Activated T-cell treated with anti-CD3 and anti-CD28 coated beads, Interleukin-2, amount 50 U/mL, for 72 hours (primary cell): ENCODE measurements at regions not wholly inside any gene's neighbourhood (a gene's known extent, or its start where the extent isn't known, plus 50 kb on each side); places are given as distances from the start of the nearest gene placed in this dataset.
"Not testable (repeated sequence)": the region's sequence is repeated elsewhere in the genome, so short reads cannot be mapped to it uniquely, and the experiment has no call there.

Experiments
- ATAC-seq, 2 donors: fragments of 150-1000 bp; cut with Tn5 transposase; replicated peaks in 1 of 2; 2 replicates each; pipeline ENCODE4 v1.10.0; 2021; ENCODE audit warnings: moderate library complexity in 2 of 2, mild to moderate bottlenecking in 1 of 2
- DNase-seq, 2 donors: peaks; one replicate each; pipeline ENCODE4 v3.0.0; 2021 to 2022; ENCODE audit warnings: mixed read lengths in 1 of 2
- H3K27ac Mint-ChIP-seq: one replicate; pipeline ENCODE4 v1.8.0; 2022; ENCODE audit warnings: mild to moderate bottlenecking, moderate library complexity, mixed read lengths
- H3K27me3 Mint-ChIP-seq: one replicate; pipeline ENCODE4 v1.8.0; 2022; ENCODE audit warnings: low read depth, mixed read lengths
- H3K36me3 Mint-ChIP-seq, 2 donors: one replicate each; pipeline ENCODE4 v1.8.0; 2022; ENCODE audit warnings: mixed read lengths in 2 of 2, mild to moderate bottlenecking in 1 of 2; ENCODE audit not compliant: insufficient read depth in 2 of 2
- H3K4me1 Mint-ChIP-seq: one replicate; pipeline ENCODE4 v1.8.0; 2022; ENCODE audit warnings: low read depth, mixed read lengths
- H3K4me3 Mint-ChIP-seq, 2 donors: one replicate each; pipeline ENCODE4 v1.8.0; 2022; ENCODE audit warnings: mild to moderate bottlenecking in 2 of 2, mixed read lengths in 2 of 2, moderate library complexity in 2 of 2
- H3K9me3 Mint-ChIP-seq, 2 donors: one replicate each; pipeline ENCODE4 v1.8.0; 2022; ENCODE audit warnings: mixed read lengths in 2 of 2

DNA sequence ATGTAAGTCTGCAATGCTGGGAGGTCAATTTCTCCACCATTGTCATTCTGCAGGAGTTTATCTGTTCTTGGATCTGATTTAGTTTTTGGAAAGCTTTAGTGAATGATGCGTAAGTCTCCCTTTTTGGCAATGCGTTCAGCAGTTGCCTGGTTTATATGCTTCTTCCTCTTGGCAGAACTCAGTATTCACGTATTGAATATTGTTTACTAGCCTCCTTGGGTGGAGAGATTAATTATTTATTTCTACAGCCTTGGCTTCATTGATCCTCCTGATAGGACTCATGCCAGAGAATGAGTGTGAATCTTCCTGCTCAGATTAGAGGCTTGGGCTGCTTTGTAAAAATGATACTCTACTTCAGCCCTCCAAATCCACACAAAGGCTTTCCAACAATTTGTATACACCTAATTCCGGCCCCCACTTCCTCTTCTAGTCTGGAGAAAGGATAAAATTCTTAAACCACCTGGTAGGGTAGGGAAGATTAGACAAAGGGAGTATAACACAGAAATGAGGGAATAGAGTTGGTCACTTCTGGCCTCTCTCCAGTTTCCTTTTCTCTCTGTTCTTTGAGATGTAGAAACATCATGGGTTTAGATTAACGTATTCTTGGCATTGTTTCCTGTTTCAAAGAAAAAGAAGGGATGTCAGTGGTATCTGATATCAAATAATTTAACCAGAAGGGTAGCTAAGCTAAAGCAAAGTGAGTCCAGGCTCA is 929.8 kb downstream of the KCNJ2 start:
- ATAC-seq (no peak), DNase-seq (no peak)
- H3K4me1 Mint-ChIP-seq, result no peaks in the 10 kb centered on the region
- H3K27ac Mint-ChIP-seq, result no peak overlapping the region
- H3K27me3 Mint-ChIP-seq, result no peaks in the 10 kb centered on the region
- peaks cover 8 to 10% of the 10 kb centered on the region in 2 donors for H3K9me3 Mint-ChIP-seq
- H3K4me3 Mint-ChIP-seq, result no peak overlapping the region
- H3K36me3 Mint-ChIP-seq, result no peaks in the 10 kb centered on the region

- H3K4me3 Mint-ChIP-seq, result no peak overlapping the region
- no peak for ATAC-seq
- H3K9me3 Mint-ChIP-seq, result peaks cover 7 to 10% of the 10 kb centered on the region in 2 donors
- no peaks in the 10 kb centered on the region for H3K27me3 Mint-ChIP-seq
- H3K27ac Mint-ChIP-seq, result no peak overlapping the region
- no peaks in the 10 kb centered on the region for H3K36me3 Mint-ChIP-seq
- no peak for DNase-seq
- no peaks in the 10 kb centered on the region for H3K4me1 Mint-ChIP-seq
Observed at GRCh38 chr17:71102777-71103176, 933.4 kb downstream of the KCNJ2 start.

DNA sequence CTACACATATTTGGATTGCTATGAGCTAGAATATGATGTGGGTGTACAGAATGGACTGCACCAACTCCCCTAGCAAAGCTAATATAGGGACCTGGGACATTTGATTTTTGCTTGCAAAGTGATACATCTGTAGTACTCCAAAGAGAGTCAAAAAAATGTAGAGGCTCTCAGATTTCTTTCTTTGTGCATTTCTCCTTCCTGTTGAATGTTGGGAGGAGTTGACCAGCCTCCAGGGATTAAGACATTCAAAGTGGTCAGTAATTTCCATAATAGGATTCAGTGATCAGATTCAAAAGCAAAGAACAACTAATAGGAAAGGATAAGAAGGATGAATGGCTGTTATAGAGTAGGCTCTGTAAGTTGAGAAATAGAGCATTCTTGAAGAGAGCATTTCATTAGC is 934.9 kb downstream of the KCNJ2 start:
- H3K27ac Mint-ChIP-seq, result no peak overlapping the region

DNA sequence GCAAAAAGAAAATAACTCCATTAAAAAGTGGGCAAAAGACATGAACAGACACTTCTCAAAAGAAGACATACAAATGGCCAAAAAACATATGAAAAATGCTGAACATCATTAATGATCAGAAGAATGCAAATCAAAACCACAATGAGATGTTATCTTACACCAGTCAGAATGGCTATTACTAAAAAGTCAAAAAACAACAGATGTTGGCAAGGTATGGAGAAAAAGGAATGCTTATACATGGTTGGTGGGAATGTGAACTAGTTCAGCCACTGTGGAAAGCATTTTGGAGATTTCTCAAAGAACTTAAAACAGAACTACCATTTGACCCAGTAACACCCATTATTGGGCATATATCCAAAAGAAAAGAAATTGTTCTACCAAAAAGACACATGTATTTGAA is 936.7 kb downstream of the KCNJ2 start:
- H3K4me3 Mint-ChIP-seq, H3K36me3 Mint-ChIP-seq, DNase-seq, H3K4me1 Mint-ChIP-seq, H3K27me3 Mint-ChIP-seq, ATAC-seq, H3K27ac Mint-ChIP-seq: not testable (repeated sequence)
- H3K9me3 Mint-ChIP-seq, result peaks cover 4 to 12% of the 10 kb centered on the region in 2 donors

More for the DNA sequence above, 934.9 kb downstream of the KCNJ2 start:
- H3K9me3 Mint-ChIP-seq, result peaks cover 7 to 11% of the 10 kb centered on the region in 2 donors
- DNase-seq, result no peak
- H3K27me3 Mint-ChIP-seq, result no peaks in the 10 kb centered on the region
- H3K4me3 Mint-ChIP-seq, result no peak overlapping the region
- H3K4me1 Mint-ChIP-seq, result no peaks in the 10 kb centered on the region
- ATAC-seq, result no peak
- no peaks in the 10 kb centered on the region for H3K36me3 Mint-ChIP-seq

DNA sequence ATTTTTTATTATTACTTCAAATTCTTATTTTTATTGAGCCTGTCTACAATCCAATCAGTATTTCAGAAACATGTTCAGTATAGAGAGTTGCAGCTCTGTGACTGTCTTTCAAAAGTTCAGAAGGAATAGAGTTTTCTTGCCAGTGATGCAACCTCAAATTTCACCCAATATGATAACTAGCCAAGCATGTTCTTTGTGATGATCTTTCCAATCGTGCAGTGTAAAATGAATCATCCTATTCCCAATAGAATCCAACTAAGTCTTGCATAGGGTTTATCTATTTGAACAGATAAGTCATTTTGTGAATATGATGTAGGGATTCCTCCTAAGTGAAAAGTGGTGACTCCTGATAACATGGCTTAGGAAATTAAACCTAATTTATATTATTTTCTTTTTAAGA is 937.8 kb downstream of the KCNJ2 start:
- DNase-seq (no peak), ATAC-seq (no peak)
- no peak overlapping the region for H3K4me3 Mint-ChIP-seq
- no peak overlapping the region for H3K27ac Mint-ChIP-seq
- H3K27me3 Mint-ChIP-seq, result no peaks in the 10 kb centered on the region
- peaks cover 4 to 15% of the 10 kb centered on the region in 2 donors for H3K9me3 Mint-ChIP-seq
- no peaks in the 10 kb centered on the region for H3K4me1 Mint-ChIP-seq
- H3K36me3 Mint-ChIP-seq, result no peaks in the 10 kb centered on the region

DNA sequence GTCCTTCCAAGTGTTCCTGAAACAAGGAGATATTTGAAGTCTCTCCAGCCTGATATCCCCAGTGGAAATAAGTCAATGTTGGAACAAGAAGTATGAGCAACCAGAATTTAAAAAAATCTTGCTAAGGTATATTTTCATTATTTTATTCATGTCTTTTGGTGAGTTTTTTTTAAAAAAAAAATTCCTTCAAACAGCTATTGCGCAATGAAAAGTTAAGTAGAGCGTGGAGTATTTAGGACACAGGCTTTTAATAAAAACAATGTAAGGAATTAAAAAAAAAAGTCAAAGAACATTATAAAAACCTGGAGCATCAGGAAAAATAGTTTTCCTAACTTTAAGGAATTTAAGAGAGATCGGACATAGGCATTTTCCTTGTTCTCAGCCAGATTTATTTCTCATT is 940.4 kb downstream of the KCNJ2 start:
- Mint-ChIP-seq H3K36me3 (no peaks in the 10 kb centered on the region), H3K27me3 (no peaks in the 10 kb centered on the region), H3K4me3 (no peak overlapping the region), H3K9me3 (peaks cover 2 to 11% of the 10 kb centered on the region in 2 donors), H3K4me1 (no peaks in the 10 kb centered on the region), H3K27ac (no peak overlapping the region)
- ATAC-seq (no peak), DNase-seq (no peak)

DNA sequence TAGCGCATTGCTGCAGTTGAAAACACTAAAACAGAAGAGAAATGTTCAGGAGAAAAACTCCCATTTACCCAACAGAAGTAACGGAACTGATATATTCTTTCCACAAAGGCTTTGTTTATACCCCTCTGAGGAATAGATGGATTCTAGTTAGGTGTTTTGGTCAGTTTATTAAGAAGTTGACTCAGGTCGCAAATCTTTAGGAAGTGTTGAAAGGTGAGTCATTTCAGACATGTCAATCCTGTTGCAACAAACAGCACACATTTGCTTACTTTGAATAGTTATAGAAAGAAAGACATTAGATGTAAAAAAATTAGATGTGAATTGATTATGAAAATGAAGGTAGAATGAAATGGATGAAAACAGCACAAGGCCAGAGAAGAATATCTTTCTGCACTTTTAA is 941.0 kb downstream of the KCNJ2 start:
- Mint-ChIP-seq H3K4me1 (no peaks in the 10 kb centered on the region), H3K27ac (no peak overlapping the region), H3K27me3 (no peaks in the 10 kb centered on the region), H3K4me3 (no peak overlapping the region), H3K9me3 (peaks cover 2 to 11% of the 10 kb centered on the region in 2 donors), H3K36me3 (no peaks in the 10 kb centered on the region)
- no peak for ATAC-seq
- no peak for DNase-seq

- no peak overlapping the region for H3K4me3 Mint-ChIP-seq
- DNase-seq (no peak), ATAC-seq (no peak)
- no peaks in the 10 kb centered on the region for H3K27me3 Mint-ChIP-seq
- peaks cover 0 to 11% of the 10 kb centered on the region in 2 donors for H3K9me3 Mint-ChIP-seq
- no peaks in the 10 kb centered on the region for H3K36me3 Mint-ChIP-seq
- H3K4me1 Mint-ChIP-seq, result no peaks in the 10 kb centered on the region
- no peak overlapping the region for H3K27ac Mint-ChIP-seq
Observed at GRCh38 chr17:71111460-71111859, 942.1 kb downstream of the KCNJ2 start.

- H3K27me3 Mint-ChIP-seq, result no peaks in the 10 kb centered on the region
- no peak overlapping the region for H3K27ac Mint-ChIP-seq
- no peaks in the 10 kb centered on the region for H3K36me3 Mint-ChIP-seq
- peaks cover 0 to 11% of the 10 kb centered on the region in 2 donors for H3K9me3 Mint-ChIP-seq
- H3K4me1 Mint-ChIP-seq, result no peaks in the 10 kb centered on the region
- DNase-seq (no peak), ATAC-seq (no peak)
- H3K4me3 Mint-ChIP-seq, result no peak overlapping the region
Observed at GRCh38 chr17:71111934-71112333, 942.6 kb downstream of the KCNJ2 start.

DNA sequence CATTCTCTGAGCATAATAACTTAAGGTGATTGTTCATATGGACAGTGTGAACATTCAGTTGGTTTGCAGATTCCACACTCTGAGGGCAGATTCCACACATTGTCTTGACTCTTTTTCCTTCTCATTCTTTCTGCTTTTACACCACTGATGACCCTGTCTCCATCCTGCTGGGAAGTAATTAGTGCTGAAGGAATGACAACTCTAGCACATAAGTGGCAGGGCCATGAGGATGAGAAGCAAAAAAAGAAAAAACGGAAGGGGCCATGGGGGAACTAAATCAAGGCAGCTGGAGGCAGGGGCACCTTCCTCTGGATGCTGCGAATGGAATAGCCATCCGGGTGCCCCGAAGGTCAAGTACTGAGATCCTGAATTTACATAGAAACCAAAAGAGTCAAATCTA is 944.0 kb downstream of the KCNJ2 start:
- DNase-seq (no peak), ATAC-seq (no peak)
- Mint-ChIP-seq H3K27me3 (no peaks in the 10 kb centered on the region), H3K27ac (no peak overlapping the region), H3K36me3 (no peaks in the 10 kb centered on the region), H3K4me1 (no peaks in the 10 kb centered on the region), H3K4me3 (no peak overlapping the region), H3K9me3 (peaks cover 2 to 9% of the 10 kb centered on the region in 2 donors)

DNA sequence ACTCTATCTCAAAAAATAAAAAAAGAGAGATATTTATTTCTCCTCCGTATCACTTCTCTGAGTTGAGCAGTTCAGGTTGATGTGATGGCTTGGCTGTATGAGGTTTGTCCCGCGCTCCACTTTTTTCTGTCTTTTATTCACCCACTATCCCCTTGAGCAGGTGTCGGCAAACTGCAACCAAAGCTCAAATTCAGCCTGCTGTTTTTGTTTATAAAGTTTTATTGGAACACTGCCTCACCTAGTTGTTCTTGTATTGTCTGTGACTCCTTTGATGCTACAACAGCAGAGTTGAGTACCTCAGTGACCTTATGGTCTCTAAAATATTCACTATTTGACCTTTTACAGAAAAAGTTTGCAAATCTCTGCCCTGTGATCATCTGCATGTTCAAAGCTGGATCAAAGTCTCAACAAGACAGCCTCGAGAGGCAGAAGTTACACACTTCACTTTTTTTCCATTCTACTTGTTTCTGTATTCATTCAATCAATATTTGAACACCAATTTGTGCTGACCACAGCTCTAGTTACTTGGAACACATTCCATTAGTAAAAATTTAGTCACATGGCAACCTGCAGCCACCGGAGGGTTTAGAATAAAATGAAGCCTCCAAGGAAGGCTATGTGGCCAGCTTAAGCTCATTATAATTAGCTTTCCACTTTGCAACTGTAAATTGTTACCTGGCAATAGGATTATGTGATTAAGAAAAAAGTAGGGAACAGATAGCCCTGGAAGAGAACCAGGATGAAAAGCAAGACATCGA is 945.8 kb downstream of the KCNJ2 start:
- peaks cover 2 to 10% of the 10 kb centered on the region in 2 donors for H3K9me3 Mint-ChIP-seq
- DNase-seq (no peak), ATAC-seq (no peak)
- no peaks in the 10 kb centered on the region for H3K36me3 Mint-ChIP-seq
- H3K4me3 Mint-ChIP-seq, result no peak overlapping the region
- no peak overlapping the region for H3K27ac Mint-ChIP-seq
- H3K4me1 Mint-ChIP-seq, result no peaks in the 10 kb centered on the region
- H3K27me3 Mint-ChIP-seq, result no peaks in the 10 kb centered on the region

DNA sequence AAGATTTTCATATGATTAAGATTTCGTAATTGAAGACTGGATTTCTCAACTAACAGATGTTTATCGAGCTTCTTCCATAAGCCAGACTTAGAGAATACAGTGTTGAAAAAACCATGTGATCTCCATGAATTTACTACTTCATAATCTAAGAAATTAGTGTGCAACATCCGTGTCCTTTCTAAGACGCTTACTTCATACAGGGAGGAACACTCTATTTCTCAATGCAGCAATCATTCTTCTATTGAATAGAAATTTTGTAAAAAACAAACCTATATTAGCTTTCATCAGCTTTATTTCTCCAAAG is 946.3 kb downstream of the KCNJ2 start:
- DNase-seq (no peak), ATAC-seq (no peak)
- no peaks in the 10 kb centered on the region for H3K4me1 Mint-ChIP-seq
- no peak overlapping the region for H3K27ac Mint-ChIP-seq
- H3K27me3 Mint-ChIP-seq, result no peaks in the 10 kb centered on the region
- H3K4me3 Mint-ChIP-seq, result no peak overlapping the region
- no peaks in the 10 kb centered on the region for H3K36me3 Mint-ChIP-seq
- H3K9me3 Mint-ChIP-seq, result peaks cover 2 to 9% of the 10 kb centered on the region in 2 donors

GRCh38 chr17:71117466-71117865 is 948.1 kb downstream of the KCNJ2 start:
- ATAC-seq (no peak), DNase-seq (no peak)
- no peaks in the 10 kb centered on the region for H3K27me3 Mint-ChIP-seq
- H3K4me1 Mint-ChIP-seq, result no peaks in the 10 kb centered on the region
- no peak overlapping the region for H3K27ac Mint-ChIP-seq
- H3K9me3 Mint-ChIP-seq, result peaks cover 2 to 6% of the 10 kb centered on the region in 2 donors
- H3K4me3 Mint-ChIP-seq, result no peak overlapping the region
- H3K36me3 Mint-ChIP-seq, result no peaks in the 10 kb centered on the region

DNA sequence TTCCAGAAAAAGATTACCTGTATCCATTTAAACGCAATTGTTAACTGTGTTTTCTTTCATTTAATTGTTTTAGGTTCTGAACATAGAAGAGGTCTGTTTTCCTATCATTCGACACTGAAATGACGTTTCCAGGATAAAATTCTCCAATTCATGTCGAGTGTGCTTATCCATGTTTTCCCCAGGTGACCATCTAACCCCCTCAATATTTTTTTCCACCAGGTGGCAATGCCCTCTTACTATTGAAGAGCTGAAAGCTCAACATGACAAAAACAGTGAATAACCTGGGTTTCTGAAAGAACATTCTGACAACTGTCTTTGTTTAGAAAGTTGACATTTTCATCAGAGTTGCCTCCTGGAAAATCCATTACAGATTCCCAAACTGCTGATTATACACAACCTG is 948.7 kb downstream of the KCNJ2 start:
- Mint-ChIP-seq H3K36me3 (no peaks in the 10 kb centered on the region), H3K4me3 (no peak overlapping the region), H3K9me3 (peaks cover 2 to 6% of the 10 kb centered on the region in 2 donors), H3K27me3 (no peaks in the 10 kb centered on the region), H3K4me1 (no peaks in the 10 kb centered on the region), H3K27ac (no peak overlapping the region)
- DNase-seq (no peak), ATAC-seq (no peak)
